Motor neuron (in vitro differentiated cells): ENCODE measurements at regions not wholly inside any gene's neighbourhood (a gene's known extent, or its start where the extent isn't known, plus 50 kb on each side); places are given as distances from the start of the nearest gene placed in this dataset.

Source experiments
- ATAC-seq, 8 experiments: fragments of 200-7000 bp; cut with Tn5 transposase; replicated peaks in 6 of 8; 2 replicates each; pipeline ENCODE4 v1.8.0; 2021; ENCODE audit warnings: mild to moderate bottlenecking in 8 of 8, moderate library complexity in 8 of 8
- H3K27ac ChIP-seq, 2 donors: fragments of 250-450 bp; sonication (Bioruptor Pico); 2 replicates each; pipeline ENCODE4 v1.9.0; 2021; ENCODE audit warnings: antibody characterized with exemption in 2 of 2, mild to moderate bottlenecking in 2 of 2, moderate library complexity in 1 of 2
- H3K4me1 ChIP-seq, 2 donors: fragments of 250-450 bp; sonication (Bioruptor Pico); replicated peaks in 1 of 2; 2 replicates each; pipeline ENCODE4 v1.6.1; 2021; ENCODE audit warnings: antibody characterized with exemption in 2 of 2, mild to moderate bottlenecking in 2 of 2, moderate library complexity in 1 of 2
- H3K4me3 ChIP-seq, 5 donors: fragments of 250-450 bp; sonication (Bioruptor Pico); 2 replicates each; pipeline ENCODE4 v1.9.0; 2021; ENCODE audit warnings: antibody characterized with exemption in 5 of 5, mild to moderate bottlenecking in 5 of 5, moderate library complexity in 4 of 5
- WGBS, 10 experiments: fragments of 450-650 bp; shearing (Covaris generic); methylation state at CpG; one replicate each; pipeline ENCODE4 v1.0.0; 2022; 5-methylcytosine and 5-hydroxymethylcytosine counted together
- in situ Hi-C, 9 experiments: fragments of 400-800 bp; cut with MboI; loops; one replicate each; pipeline ENCODE4 v1.15.0; 2021; ENCODE audit warnings: low sequenced_read_pairs in 9 of 9, low pct_unique_long_range_greater_than_20kb in 2 of 9; ENCODE audit not compliant: unreplicated experiment in 9 of 9

DNA sequence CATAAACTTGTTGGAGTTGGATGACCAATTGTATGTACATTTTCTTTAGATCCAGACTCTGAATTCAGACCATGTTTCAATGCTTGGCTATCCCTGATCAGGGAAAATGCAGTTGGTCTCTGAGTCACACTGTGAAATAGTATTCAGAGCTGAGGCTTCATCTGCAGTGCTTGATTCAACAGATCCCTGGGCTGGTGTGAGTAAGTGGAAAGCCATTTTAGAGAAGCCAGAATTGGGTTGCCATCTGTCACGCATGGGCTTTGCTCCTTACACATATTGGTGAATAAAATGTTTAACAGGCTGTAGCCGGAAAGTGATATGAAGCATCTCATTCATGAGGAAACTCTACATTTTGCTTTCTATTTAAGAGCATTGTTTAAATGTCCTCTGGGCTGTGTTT, 50.0 kb upstream of the ACYP2 start:
- no peaks in the 10 kb centered on the region for H3K4me1 ChIP-seq
- peak in 7 of 8 experiments; percentile 32 to 96 (median 60) for ATAC-seq
- in situ Hi-C loops, result no loop called here
- H3K4me3 ChIP-seq, result no peak overlapping the region
- H3K27ac ChIP-seq, result no peak overlapping the region
- WGBS, 10 experiments, result 0 to 94% (median 49%) methylated on average over 1 to 2 of the region's 2 CpGs; no CpG with 5 or more reads in 4 of the 10 experiments

DNA sequence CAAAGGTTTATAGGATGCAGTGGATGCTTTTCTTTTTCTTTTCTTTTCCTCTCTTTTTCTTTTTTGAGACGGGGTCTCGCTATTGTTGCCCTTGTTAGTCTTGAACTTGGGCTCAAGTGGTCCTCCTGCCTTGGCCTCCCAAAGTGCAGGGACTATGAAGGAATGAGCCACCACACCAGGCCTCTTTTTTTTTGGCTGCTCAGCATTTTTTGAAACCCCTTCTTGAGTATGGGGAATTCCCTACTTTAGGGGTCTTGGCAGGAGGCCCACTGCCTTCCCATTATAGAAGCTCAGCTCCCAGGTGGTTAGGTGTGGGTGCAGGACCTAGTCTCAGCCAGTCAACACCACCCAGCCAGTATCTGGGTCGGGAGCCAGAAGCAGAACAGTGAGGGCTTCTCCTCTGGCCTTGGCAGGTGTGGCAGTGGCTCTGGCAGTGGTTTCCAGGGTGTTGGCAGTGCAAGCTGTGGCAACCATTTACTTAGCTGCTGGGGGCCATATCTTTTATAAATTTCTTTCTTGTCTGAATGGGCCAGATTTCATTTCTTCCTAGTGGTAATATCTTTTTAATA, 51.4 kb upstream of the ACYP2 start:
- in situ Hi-C loops, result no loop called here
- Histone ChIP-seq H3K4me1 (no peaks in the 10 kb centered on the region), H3K27ac (no peak overlapping the region), H3K4me3 (no peak overlapping the region)
- peak in 1 of 8 experiments; percentile 60 for ATAC-seq
- 80 to 100% (median 91%) methylated on average over 1 to 3 of the region's 3 CpGs; no CpG with 5 or more reads in 4 of the 10 experiments for WGBS, 10 experiments

DNA sequence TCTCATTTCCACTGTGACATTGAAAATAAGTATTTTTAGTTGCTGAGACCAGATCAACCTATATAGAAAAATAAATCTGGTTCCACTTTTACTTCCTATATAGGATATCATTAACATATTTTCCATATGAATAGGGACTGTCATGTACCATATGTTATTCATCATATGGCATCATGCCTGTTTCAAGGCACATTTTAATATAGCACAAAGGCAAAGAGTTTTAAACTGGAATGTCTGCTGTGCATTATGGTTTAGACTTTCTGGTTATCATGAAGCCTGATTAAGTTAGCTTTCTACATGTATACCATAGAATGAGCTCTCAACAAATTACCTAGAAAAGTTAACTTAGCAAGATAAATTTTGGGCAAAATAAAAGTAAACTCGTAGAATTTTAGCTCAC, 53.0 kb upstream of the ACYP2 start:
- in situ Hi-C loops, result no loop called here
- WGBS, 10 experiments, result 8 to 100% (median 65%) methylated on average over 1 of the region's 1 CpG; no CpG with 5 or more reads in 2 of the 10 experiments
- H3K4me3 ChIP-seq, result no peak overlapping the region
- H3K27ac ChIP-seq, result no peak overlapping the region
- no peaks in the 10 kb centered on the region for H3K4me1 ChIP-seq
- no peak for ATAC-seq

DNA sequence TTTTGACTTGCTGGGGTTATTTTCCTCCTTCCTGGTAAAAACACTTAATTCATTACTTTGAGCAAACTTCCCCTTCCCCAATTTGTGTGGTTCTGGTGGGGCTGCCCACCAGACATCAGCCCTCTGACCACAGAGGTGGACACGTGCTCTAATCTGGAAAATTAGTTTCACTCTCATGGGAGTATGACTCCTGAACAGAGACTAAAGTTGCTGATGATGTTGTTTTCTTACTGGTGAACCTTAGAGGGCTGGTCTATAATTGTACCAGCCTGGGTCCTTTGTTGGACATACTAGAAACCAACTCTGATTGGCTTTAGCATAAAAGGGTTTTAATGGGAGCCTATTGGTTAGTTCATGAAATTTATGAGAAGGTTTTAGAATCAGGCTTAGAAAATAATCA, 54.1 kb upstream of the ACYP2 start:
- in situ Hi-C loops, result no loop called here
- ATAC-seq, result no peak
- 60 to 100% (median 84%) methylated on average over 1 of the region's 1 CpG; no CpG with 5 or more reads in 6 of the 10 experiments for WGBS, 10 experiments
- Histone ChIP-seq H3K4me3 (no peak overlapping the region), H3K27ac (no peak overlapping the region), H3K4me1 (no peaks in the 10 kb centered on the region)

DNA sequence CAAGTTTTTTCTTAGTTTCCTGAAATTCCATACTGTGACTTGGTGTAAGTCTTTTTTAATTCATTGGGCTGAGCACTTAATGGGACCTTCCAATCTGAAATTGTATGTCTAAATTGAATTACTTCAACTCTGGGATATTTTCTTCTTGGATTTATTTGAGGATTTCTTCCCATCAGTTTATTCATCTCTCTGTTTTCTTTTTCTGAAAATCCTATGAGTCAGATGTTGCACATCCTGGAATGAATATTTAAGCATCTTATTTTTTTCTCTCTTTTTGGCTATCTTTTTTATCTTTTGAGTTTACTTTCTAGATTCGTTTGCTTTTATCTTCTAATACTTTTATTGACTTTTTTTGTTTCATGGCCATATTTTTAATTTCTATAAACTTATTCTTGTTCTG, 55.4 kb upstream of the ACYP2 start:
- in situ Hi-C loops, result no loop called here
- 38 to 100% (median 69%) methylated on average over 1 of the region's 1 CpG; no CpG with 5 or more reads in 1 of the 10 experiments for WGBS, 10 experiments
- H3K4me1 ChIP-seq, result no peaks in the 10 kb centered on the region
- ATAC-seq, result peak in 1 of 8 experiments; percentile 40
- no peak overlapping the region for H3K4me3 ChIP-seq
- H3K27ac ChIP-seq, result no peak overlapping the region

DNA sequence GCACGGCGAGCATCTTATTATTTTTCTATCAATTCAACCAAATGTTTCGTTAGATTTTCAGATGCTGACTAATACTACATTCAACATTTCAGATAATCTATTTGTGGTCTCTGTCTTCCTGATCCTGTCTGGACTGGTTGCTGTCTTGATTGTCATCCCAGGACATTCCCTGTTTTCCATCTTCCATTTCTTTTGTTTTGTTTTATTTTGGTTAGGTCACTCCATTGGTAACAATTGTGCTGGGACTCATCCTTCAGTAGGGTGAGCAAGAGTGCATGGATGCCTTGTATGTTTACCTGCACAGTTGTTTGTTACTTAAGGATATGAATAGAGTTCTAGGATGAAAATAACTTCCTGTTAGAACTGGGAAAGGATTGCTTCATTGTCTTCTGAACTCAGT, 55.9 kb upstream of the ACYP2 start:
- no peak for ATAC-seq
- 100% methylated on average over 1 to 3 of the region's 3 CpGs; no CpG with 5 or more reads in 1 of the 10 experiments for WGBS, 10 experiments
- Histone ChIP-seq H3K27ac (no peak overlapping the region), H3K4me3 (no peak overlapping the region), H3K4me1 (no peaks in the 10 kb centered on the region)
- in situ Hi-C loops, result no loop called here

DNA sequence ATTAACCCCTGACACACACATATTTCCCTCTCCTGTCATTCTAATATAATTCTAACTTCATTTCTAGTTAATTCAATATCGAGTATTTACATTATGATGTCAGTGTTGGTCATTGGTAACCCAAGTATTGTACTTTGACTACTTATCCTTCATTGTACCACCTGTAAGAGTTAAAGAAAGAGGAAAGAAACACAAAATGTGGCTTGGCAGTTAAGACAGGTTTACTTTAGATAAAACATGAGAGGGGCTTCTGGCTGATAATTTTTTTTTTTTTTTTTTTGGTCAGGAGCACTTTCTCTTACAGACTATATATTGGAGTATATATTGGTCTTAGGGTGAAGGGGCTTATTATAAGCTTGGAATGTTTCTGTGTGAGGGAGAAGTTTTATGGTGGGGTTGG, 57.0 kb upstream of the ACYP2 start:
- no peak for ATAC-seq
- Histone ChIP-seq H3K4me3 (no peak overlapping the region), H3K4me1 (no peaks in the 10 kb centered on the region), H3K27ac (no peak overlapping the region)
- in situ Hi-C loops, result no loop called here
- 71 to 100% (median 100%) methylated on average over 1 of the region's 1 CpG; no CpG with 5 or more reads in 1 of the 10 experiments for WGBS, 10 experiments

DNA sequence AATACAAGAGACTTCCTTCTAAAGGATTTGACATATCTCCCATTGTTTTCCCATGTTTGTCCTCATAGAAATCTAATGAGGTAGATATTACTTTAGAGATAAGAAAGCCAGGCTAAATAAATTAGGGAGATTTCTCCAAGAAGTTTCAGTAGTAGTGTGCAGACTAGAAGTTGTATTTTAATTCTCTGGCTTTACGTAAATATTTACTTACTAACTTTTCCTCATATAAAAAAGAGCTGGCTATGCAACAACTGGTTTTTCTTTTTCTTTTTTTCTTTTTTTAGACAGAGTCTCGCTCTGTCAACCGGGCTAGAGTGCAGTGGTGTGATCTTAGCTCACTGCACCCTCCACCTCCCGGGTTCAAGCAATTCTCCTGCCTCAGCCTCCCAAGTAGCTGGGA, 60.6 kb upstream of the ACYP2 start:
- in situ Hi-C loops, result no loop called here
- Histone ChIP-seq H3K4me3 (no peak overlapping the region), H3K27ac (no peak overlapping the region), H3K4me1 (no peaks in the 10 kb centered on the region)
- no peak for ATAC-seq
- WGBS, 10 experiments, result 84 to 100% (median 100%) methylated on average over 1 to 4 of the region's 4 CpGs; no CpG with 5 or more reads in 1 of the 10 experiments

DNA sequence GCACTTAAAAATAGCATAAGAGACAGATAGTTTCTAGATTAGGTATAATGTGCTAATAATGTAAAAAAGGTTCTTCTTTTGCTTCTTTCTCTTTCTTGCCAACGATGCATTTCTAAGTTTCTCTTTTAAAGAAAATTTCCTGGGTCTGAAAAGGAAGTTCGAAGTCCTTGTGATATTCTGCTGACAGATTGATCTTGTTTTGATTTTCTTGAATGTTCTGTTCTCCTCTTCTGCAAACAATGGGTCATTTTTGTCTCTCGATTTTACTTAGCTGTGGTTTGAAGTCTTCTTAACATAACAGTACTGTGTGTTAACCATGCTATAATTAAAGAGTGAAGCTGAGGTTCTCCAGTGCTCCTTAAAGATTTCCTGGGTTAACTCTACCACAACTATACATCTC, 61.1 kb upstream of the ACYP2 start:
- Histone ChIP-seq H3K4me1 (no peaks in the 10 kb centered on the region), H3K4me3 (no peak overlapping the region), H3K27ac (no peak overlapping the region)
- 56 to 90% (median 80%) methylated on average over 1 to 3 of the region's 3 CpGs; no CpG with 5 or more reads in 1 of the 10 experiments for WGBS, 10 experiments
- in situ Hi-C loops, result no loop called here
- ATAC-seq, result no peak

DNA sequence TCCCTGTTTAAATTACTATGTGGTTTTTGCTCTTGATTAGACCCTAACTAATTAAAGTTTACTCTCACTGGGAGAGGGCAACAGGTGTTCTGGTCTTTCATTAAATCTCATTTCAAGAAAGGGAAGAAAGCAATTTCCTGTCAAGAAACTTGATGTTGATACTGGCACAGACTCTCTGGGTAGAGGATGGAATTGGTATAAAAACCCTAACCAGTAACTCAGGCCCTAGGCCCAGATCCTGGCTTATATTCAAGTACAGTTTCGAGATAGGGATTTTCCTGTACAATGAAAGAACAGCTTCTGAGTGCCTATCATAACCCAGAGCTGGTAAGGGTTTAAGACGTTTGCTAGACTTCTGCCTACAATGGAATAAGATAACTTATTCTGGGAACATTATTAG, 61.6 kb upstream of the ACYP2 start:
- Histone ChIP-seq H3K4me1 (no peaks in the 10 kb centered on the region), H3K4me3 (no peak overlapping the region), H3K27ac (no peak overlapping the region)
- WGBS, 10 experiments, result 57 to 100% (median 89%) methylated on average over 1 to 2 of the region's 2 CpGs; no CpG with 5 or more reads in 2 of the 10 experiments
- no peak for ATAC-seq
- in situ Hi-C loops, result no loop called here

DNA sequence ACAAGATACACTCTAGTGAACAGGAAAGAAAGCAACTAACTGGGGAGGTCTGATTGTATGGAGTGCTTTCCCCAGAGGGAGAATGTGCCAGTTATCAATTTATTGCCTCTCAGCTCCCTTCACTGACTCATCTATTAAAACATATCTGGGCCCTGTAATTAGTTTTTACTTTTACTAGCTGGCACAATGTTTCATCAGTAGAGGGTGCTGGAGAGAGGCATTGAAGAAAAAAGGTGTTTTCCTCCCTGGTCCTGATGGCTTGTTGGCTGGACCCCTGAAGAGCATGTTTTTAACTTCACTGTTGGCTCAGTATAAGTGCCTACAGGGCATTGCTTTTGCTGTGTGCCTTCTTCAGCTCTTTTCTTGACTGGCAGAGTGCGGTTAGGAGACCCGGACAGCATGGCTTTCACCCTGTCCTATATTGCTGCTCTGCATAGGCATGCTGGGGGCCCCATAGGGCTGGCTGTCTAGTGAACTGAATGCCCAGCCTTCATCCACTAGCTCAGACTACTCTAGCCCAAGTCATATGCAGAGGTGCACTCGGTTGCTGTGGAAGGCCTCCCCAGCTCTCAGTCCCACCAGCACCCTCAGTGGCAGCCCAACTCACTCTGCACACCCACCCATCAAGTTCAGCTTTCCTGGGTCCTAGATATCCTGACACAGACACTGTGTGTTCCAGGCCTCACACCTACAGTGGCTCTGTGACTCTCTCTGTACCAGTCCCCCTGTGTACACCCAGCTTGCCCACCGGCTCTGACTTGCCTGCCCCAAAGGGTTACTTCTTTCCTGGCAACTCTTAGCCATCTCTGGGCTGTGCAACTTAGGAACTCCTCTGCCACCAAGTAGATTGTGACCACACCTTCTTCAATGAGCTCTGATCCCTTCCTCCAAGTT, 62.3 kb upstream of the ACYP2 start:
- in situ Hi-C loops, result no loop called here
- ATAC-seq, result peak in 3 of 8 experiments; percentile 16 to 63 (median 61)
- WGBS, 10 experiments, result 83 to 100% (median 100%) methylated on average over 2 to 3 of the region's 4 CpGs; no CpG with 5 or more reads in 3 of the 10 experiments

DNA sequence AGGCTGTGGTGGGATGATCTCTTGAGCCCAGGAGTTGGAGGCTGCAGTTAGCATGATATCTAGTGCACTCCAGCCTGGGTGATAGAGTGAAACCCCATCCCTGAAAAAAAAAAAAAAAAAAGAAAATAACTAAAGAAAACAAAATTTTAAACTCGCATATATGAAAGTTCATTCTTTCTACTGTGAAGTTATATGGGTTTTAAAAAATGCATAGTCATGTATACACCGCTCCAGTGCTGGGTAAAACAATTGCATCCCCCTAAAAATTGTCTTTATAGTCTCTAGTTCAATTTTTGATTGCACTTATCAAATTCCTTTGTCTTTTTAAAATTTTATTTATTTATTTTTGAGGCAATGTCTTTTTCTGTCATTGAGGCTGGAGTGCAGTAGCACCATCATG, 65.0 kb upstream of the ACYP2 start:
- Histone ChIP-seq H3K4me1 (no peaks in the 10 kb centered on the region), H3K4me3 (no peak overlapping the region), H3K27ac (no peak overlapping the region)
- in situ Hi-C loops, result no loop called here
- ATAC-seq, result no peak
- 69 to 100% (median 94%) methylated on average over 2 of the region's 2 CpGs; no CpG with 5 or more reads in 1 of the 10 experiments for WGBS, 10 experiments

More for the DNA sequence above, 62.3 kb upstream of the ACYP2 start:
- Histone ChIP-seq H3K4me3 (no peak overlapping the region), H3K4me1 (no peaks in the 10 kb centered on the region), H3K27ac (no peak overlapping the region)

DNA sequence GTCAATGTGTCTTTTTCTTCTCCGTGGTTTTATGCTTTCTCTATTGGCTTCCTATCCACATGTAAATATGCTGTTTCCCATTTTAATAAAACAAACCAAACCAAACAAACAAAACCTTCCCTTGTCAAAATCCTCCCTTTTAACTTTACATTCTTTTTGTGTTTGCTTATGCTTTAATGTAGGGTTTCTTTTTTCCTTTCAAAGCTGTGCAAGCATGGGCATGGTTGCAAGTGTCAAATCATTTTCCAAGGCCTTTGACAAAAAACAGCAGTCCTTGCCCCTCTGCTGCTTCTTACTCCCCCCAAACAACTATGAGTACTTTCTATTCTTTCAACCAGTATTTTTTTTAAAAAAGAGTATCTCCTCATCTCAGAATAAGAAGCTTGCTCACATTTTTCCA, 66.0 kb upstream of the ACYP2 start:
- ATAC-seq, result no peak

More for the DNA sequence above, 66.0 kb upstream of the ACYP2 start:
- 50 to 100% (median 71%) methylated on average over 1 of the region's 1 CpG; no CpG with 5 or more reads in 4 of the 10 experiments for WGBS, 10 experiments
- Histone ChIP-seq H3K4me1 (no peaks in the 10 kb centered on the region), H3K4me3 (no peak overlapping the region), H3K27ac (no peak overlapping the region)
- in situ Hi-C loops, result no loop called here
